GM19193 (cell line): ENCODE measurements at regions not wholly inside any gene's neighbourhood (a gene's known extent, or its start where the extent isn't known, plus 50 kb on each side); places are given as distances from the start of the nearest gene placed in this dataset.

Experiments
- POLR2A ChIP-seq: IDR thresholded peaks from 4 replicates; pipeline ENCODE4 v1.6.1; 2011; ENCODE audit not compliant: insufficient read depth, insufficient read length; ENCODE audit errors: extremely low read depth

- no peak for TF ChIP-seq POLR2A
Measured at GRCh38 chr2:60045456-60045855, 508.0 kb downstream of the BCL11A start.

GRCh38 chr2:60044484-60044883, 509.0 kb downstream of the BCL11A start:
- TF ChIP-seq POLR2A: no peak

DNA sequence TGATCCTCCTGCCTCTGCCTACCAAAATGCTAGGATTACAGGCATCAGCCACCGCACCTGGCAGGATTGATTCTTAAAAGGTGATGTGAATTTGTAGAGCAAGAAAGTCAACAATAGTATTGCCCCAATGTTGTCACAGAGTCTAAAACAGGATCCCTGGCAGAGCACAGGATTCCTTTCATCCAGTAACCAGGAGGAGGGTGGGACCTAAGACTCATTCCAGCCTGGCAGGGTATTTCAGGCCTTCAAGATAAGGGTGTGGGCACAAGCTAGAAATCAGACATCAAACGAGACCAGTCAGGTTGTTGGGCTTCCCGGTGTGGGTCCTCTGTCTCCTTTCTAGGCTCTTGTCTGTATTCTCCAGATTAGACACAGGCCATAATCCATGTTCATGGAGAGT, 511.4 kb downstream of the BCL11A start:
- TF ChIP-seq POLR2A: no peak

- no peak for TF ChIP-seq POLR2A
Measured at GRCh38 chr2:60033325-60033724, 520.1 kb downstream of the BCL11A start.

- no peak for TF ChIP-seq POLR2A
Measured at GRCh38 chr2:60029566-60029883, 523.9 kb downstream of the BCL11A start.

- no peak for TF ChIP-seq POLR2A
Measured at GRCh38 chr2:60028849-60029565, 524.4 kb downstream of the BCL11A start.

- no peak for TF ChIP-seq POLR2A
Measured at GRCh38 chr2:60025496-60025895, 528.0 kb downstream of the BCL11A start.

- TF ChIP-seq POLR2A: no peak
Measured at GRCh38 chr2:60023256-60023985, 530.0 kb downstream of the BCL11A start.

DNA sequence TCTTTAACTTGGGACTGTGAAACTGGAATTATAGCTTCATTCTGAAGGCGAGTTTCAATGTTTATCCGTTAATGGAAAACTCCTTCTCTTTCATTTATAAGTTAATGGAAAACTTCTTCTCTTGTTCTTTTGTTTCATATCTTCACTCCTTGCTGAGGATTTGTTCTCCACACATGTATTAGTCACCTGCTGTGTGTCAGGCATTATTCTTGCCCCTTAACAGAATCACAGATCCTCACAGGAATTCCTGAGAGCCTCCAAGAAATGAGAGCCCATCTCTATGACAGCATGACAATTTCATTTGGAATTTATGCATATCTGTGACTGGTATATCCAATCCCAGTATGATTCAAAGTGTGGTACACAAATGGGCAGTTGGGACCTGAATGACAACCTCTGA, 545.8 kb downstream of the BCL11A start:
- TF ChIP-seq POLR2A: no peak

GRCh38 chr2:60003076-60003475, 550.4 kb downstream of the BCL11A start:
- no peak for TF ChIP-seq POLR2A

GRCh38 chr2:60002183-60002867, 551.1 kb downstream of the BCL11A start:
- no peak for TF ChIP-seq POLR2A

DNA sequence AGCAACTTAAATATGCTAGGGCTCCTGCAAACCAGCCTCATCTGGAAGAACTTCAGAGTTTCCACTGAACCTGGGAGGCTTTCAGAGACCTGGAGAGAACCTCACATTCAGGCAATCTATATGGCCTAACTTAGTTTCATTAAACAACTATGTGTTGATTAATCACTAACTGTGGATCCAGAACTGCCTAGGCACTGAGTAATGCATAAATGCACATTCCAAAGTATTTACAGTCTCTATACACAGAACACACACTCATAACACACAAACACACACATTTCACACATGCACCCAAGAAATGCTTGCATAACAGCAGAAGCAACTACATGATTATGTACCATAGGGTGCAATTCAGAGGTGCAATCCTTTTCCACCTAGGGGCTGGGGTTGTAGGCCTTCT, 552.8 kb downstream of the BCL11A start:
- no peak for TF ChIP-seq POLR2A

DNA sequence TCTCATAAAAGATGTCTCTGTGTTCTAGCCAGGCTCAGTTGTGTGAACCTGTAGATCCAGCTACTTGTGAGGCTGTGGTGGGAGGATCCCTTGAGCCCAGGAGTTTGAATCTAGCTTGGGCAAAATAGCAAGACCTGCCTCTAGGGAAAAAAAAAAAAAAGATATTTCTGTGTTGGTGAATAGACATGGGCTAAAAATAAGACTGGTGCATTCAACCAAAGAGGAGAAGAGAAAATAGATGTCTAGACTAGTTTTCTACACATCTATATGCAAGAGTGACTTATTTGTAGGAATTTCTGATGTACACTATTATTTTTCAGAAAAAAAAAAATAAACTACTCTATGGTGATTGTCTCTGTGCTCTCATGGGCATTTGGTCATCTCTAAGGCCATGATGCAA, 555.1 kb downstream of the BCL11A start:
- no peak for TF ChIP-seq POLR2A

- TF ChIP-seq POLR2A: no peak
Measured at GRCh38 chr2:59997371-59997770, 556.1 kb downstream of the BCL11A start.

DNA sequence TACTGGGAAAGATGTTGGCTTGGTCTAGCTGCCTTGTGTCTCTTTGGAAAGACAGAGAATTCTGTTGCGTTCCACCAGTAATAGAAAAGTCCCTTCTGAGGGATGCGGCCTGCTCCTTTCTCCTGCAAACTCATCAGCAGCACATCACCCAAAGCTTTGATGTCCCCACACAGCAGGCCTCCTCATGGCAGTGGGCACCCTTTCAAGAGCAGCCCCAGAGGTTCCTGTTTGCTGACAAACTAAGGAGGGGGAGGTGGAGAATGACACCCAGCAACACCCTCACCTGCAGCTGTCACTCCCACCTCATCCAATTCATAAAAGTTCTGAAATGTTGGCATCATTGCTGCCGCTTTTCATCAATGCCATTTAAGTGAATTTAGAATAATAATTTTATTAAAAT, 556.6 kb downstream of the BCL11A start:
- no peak for TF ChIP-seq POLR2A

DNA sequence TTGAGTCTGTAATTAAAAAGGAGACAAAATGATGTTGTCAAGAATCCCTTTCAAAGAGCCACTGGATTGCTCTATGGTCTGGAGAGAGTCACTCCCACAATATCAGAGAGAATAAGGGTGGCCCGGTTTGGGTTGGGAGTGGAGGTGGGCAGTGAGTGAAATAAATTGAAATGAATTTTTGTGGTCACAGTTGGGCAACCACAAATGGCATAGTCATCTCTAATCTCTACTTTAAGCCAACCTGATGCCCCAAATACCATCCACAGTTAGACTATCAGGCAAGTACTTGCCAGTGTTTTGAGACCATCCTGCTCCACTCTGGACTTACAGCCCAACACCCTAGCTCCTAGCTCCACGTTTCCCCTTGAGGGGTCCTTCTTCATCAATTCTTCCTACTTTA, 559.7 kb downstream of the BCL11A start:
- TF ChIP-seq POLR2A: no peak
